BJ (cell line): ENCODE measurements at regions not wholly inside any gene's neighbourhood (a gene's known extent, or its start where the extent isn't known, plus 50 kb on each side); places are given as distances from the start of the nearest gene placed in this dataset.

Experiments used
- CTCF ChIA-PET: fragments of 350-600 bp; formaldehyde crosslinking; extraction: SDS; loops from one replicate; lab custom pipeline; 2021; ENCODE audit warnings: antibody characterized with exemption, inconsistent platforms; lab: Yijun Ruan, JAX
- POLR2A ChIA-PET: fragments of 300-600 bp; sonication (Branson Sonifier 250); formaldehyde crosslinking; extraction: SDS; loops from one replicate; lab custom pipeline; 2021; ENCODE audit warnings: antibody characterized with exemption; lab: Charles Lee
- DNase-seq: peaks from one replicate; pipeline ENCODE4 v3.0.0-alpha.2; 2011; ENCODE audit warnings: low read depth
- H3K27me3 ChIP-seq: 2 replicates; pipeline ENCODE4 v1.6.0; 2011; ENCODE audit warnings: low read length; ENCODE audit not compliant: control insufficient read depth, insufficient read depth
- H3K36me3 ChIP-seq: 2 replicates; pipeline ENCODE4 v1.5.1; 2011; ENCODE audit warnings: low read length; ENCODE audit not compliant: control insufficient read depth, insufficient read depth
- H3K4me3 ChIP-seq: 2 replicates; pipeline ENCODE4 v1.5.1; 2011; ENCODE audit warnings: low read depth, mild to moderate bottlenecking, control low read depth, low read length
- TF ChIP-seq, protein P1 (sequence below): IDR thresholded peaks from 2 replicates; pipeline ENCODE4 v1.5.1; 2011; ENCODE audit warnings: low read depth, mild to moderate bottlenecking, control low read depth, inconsistent platforms, low read length, moderate library complexity; ENCODE audit not compliant: insufficient read depth

- TF ChIP-seq, protein P1, sequence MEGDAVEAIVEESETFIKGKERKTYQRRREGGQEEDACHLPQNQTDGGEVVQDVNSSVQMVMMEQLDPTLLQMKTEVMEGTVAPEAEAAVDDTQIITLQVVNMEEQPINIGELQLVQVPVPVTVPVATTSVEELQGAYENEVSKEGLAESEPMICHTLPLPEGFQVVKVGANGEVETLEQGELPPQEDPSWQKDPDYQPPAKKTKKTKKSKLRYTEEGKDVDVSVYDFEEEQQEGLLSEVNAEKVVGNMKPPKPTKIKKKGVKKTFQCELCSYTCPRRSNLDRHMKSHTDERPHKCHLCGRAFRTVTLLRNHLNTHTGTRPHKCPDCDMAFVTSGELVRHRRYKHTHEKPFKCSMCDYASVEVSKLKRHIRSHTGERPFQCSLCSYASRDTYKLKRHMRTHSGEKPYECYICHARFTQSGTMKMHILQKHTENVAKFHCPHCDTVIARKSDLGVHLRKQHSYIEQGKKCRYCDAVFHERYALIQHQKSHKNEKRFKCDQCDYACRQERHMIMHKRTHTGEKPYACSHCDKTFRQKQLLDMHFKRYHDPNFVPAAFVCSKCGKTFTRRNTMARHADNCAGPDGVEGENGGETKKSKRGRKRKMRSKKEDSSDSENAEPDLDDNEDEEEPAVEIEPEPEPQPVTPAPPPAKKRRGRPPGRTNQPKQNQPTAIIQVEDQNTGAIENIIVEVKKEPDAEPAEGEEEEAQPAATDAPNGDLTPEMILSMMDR = no peak
- ChIA-PET CTCF (interaction anchor here (0.5 to 1.2 kb wide), 3 partner anchors 13 to 30 kb away, joined by 3 to 5 read pairs (median 3); no protein-coding TSS in a partner anchor), POLR2A (no interaction called here)
These were observed 62.0 kb upstream of the KCNK12 start for GRCh38 chr2:47632754-47633153.

DNA sequence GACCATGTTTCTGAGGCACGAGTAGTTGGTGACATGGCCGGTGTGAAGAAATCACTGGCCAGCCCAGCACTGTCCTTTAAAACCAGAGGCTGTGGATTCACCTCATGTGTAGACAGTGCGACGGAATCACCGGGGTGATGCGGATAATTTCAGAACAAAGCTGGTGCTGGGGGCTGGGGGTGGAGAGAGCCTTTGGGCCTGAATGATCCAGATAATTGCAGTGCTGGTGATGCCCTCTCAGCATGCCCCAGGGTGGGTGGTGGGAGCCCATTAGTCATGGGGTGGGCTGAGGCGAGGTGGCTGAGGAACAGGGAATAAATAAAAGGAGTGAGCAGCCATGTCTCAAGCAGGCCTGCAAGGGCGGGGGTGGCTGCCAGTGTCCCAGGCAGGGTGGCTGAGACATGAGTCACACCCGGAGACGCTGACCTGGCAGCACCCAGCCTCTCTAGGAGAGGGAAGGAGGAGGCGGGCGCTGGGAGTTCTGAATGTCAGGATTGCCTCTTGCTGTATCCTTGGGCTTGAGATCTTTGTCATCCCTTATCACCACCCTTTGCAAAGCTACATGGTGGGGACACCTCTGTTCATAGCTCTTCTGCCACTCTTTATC, 61.1 kb upstream of the KCNK12 start:
- no peaks in the 10 kb centered on the region for H3K27me3 ChIP-seq
- CTCF ChIA-PET = no interaction called here
- no peak for DNase-seq
- no peak overlapping the region for H3K4me3 ChIP-seq
- H3K36me3 ChIP-seq = no peaks in the 10 kb centered on the region
- POLR2A ChIA-PET = no interaction called here
- TF ChIP-seq, protein P1 = no peak

More at GRCh38 chr2:47632754-47633153, 62.0 kb upstream of the KCNK12 start:
- no peak overlapping the region for H3K4me3 ChIP-seq
- peaks cover 3% of the 10 kb centered on the region; the same call in 1 of the 2 replicates for H3K27me3 ChIP-seq
- no peaks in the 10 kb centered on the region for H3K36me3 ChIP-seq
- DNase-seq = no peak

DNA sequence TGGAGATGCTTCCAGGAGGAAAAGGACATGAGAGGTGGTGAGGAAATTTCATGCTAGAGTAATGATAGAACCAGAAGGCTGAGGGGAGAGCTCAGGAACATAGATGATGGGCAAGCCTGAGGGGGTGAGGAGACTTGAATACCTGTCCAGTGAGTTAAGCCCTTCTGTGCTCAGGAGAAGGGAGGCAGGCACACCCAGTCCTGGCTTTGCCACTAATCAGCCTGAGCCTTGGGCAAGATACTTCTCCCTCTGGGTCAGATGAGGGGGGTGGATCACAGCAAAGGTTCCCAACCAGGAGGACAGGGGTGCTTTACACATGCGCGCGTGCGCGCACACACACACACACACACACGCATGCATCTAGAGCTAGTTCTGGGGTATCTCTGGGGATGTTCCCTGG, 60.5 kb upstream of the KCNK12 start:
- Histone ChIP-seq H3K27me3 (no peaks in the 10 kb centered on the region), H3K36me3 (no peaks in the 10 kb centered on the region), H3K4me3 (no peak overlapping the region)
- TF ChIP-seq, protein P1 = no peak
- ChIA-PET POLR2A (no interaction called here), CTCF (no interaction called here)
- no peak for DNase-seq

GRCh38 chr2:47629501-47630460, 59.0 kb upstream of the KCNK12 start:
- CTCF ChIA-PET = interaction anchor here (0.6 kb wide), 1 partner anchor 120 kb away, joined by 3 read pairs; no protein-coding TSS in a partner anchor

More at GRCh38 chr2:47629501-47630460, 59.0 kb upstream of the KCNK12 start:
- no peak overlapping the region for H3K4me3 ChIP-seq
- POLR2A ChIA-PET = no interaction called here
- TF ChIP-seq, protein P1 = no peak
- H3K27me3 ChIP-seq = no peaks in the 10 kb centered on the region
- no peak for DNase-seq
- H3K36me3 ChIP-seq = no peaks in the 10 kb centered on the region
